Urothelium cell line (cell line): ENCODE measurements at regions not wholly inside any gene's neighbourhood (a gene's known extent, or its start where the extent isn't known, plus 50 kb on each side); places are given as distances from the start of the nearest gene placed in this dataset.
"Not testable (repeated sequence)": the region's sequence is repeated elsewhere in the genome, so short reads cannot be mapped to it uniquely, and the experiment has no call there.

Experiments used
- DNase-seq: peaks from one replicate; pipeline ENCODE4 v3.0.0; 2011; ENCODE audit warnings: low spot score, mixed read lengths
- FAIRE-seq: peaks from 2 replicates; lab custom pipeline; 2011; peaks lifted over from hg19 to GRCh38; lab: Jason Lieb, UNC

- DNase-seq (no peak), FAIRE-seq (no peak)
Observed at GRCh38 chr7:137120690-137121089, 222.8 kb downstream of the PTN start.

- FAIRE-seq (no peak), DNase-seq (no peak)
Observed at GRCh38 chr7:137110535-137110934, 233.0 kb downstream of the PTN start.

- FAIRE-seq (no peak), DNase-seq (no peak)
Observed at GRCh38 chr7:137110091-137110509, 233.4 kb downstream of the PTN start.

DNA sequence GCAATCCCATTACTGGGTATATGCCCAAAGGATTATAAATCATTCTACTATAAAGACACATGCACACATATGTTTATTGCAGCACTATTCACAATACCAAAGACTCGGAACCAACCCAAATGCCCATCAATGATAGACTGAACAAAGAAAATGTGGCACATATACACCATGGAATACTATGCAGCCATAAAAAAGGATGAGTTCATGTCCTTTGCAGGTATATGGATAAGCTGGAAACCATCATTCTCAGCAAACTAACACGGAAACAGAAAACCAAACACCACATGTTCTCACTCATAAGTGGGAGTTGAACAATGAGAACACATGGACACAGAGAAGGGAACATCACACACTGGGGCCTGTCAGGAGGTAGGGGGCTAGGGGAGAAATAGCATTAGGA is 235.7 kb downstream of the PTN start:
- DNase-seq, FAIRE-seq: not testable (repeated sequence)

GRCh38 chr7:137103526-137103925 is 235.1 kb downstream of the CHRM2 start:
- FAIRE-seq, DNase-seq: not testable (repeated sequence)

DNA sequence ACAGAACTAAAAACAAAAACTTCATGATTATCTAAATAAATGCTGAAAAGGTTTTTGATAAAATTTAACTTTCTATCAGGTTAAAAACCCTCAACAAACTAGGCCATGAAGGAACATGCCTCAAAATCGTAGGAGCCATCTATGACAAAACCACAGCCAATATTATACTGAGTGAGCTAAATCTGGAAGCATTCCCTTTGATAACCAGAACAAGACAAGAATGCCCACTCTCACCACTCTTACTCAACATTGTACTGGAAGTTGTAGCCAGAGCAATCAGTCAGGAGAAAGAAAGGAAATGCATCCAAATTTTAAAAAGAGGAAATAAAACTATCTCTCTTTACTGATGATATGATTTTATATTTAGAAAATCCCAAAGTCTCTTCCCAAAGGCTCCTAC is 228.7 kb downstream of the CHRM2 start:
- FAIRE-seq = no peak

GRCh38 chr7:137096607-137097006 is 228.2 kb downstream of the CHRM2 start:
- FAIRE-seq = no peak
- no peak for DNase-seq

More for the DNA sequence above, 228.7 kb downstream of the CHRM2 start:
- no peak for DNase-seq

DNA sequence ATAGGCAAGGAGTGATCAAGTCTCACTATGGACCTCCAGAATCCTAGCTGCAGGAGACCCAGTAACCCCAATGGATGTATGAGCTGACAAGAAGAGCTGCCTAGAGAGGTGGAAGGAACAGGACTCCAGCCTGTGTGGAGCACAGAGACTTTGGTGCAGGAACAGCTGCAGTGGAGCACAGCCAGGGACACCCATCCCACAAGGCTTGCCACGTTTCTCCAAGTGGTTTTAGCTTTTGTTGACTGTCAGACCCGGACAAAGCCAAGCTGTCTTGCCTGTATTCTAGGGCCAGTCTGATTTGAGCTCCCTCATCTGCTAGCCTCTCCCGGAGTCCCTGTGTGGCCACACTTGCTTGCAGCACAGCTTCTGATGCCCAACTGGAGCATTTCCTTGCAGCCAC is 224.7 kb downstream of the CHRM2 start:
- DNase-seq (no peak), FAIRE-seq (no peak)

DNA sequence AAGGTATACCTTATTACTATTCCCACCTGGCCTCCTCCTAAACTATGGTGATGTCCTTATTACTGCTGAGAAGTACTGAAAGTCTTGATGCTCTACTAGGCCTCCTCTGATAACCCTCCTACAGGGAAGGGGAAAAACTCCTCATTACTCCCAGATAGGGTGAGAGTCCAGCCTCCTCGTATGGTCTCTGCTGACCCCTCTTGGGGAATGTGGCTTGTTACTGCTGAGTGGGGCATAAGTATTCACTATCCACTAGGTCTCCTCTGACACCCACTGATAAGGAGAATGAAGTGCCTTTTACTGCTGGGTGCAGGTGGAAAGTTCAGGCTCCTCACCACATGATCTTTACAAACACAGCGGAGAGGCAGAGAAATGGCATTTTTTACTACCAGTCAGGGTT is 222.9 kb downstream of the CHRM2 start:
- DNase-seq (no peak), FAIRE-seq (no peak)

DNA sequence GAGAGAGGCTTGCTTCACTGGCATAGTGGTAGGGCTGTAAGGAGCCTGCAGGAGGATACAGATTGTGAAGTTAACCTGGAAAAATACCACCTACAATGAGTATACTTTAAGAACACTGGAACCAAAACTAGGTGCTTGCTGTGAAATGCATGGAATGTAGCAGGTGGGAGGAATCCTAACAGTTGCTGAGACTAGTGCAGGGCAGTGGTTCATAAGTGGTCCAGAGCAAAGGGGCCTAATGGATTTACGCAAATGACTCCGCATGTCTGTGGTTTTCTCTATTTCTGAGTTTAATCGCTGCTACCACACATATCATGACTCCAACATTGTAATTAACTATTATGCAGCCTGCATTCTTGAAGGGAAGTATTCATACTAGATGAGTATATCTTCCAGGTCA is 218.4 kb downstream of the CHRM2 start:
- FAIRE-seq = no peak

GRCh38 chr7:137084607-137085380 is 216.3 kb downstream of the CHRM2 start:
- DNase-seq (no peak), FAIRE-seq (no peak)

More for the DNA sequence above, 218.4 kb downstream of the CHRM2 start:
- DNase-seq = no peak

DNA sequence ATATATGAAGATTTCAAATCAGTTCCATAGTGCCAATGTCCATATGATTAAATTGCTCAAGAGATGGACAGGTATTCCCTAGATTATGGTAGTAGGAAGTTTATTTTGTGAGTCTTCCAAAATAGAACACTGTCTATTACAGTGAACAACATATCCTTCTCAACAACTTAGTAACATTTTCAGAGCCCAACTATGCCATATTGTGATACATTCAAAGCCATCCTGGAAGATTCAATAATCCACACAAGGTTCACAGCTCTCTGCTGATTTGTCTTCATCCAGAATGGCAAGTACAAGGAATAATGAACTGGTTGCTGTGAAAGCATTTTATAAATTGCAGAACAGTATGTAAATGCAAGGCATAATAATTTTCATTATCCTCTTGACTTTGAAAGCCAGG is 213.9 kb downstream of the CHRM2 start:
- no peak for DNase-seq
- no peak for FAIRE-seq

- DNase-seq = no peak
- no peak for FAIRE-seq
Observed at GRCh38 chr7:137081321-137082093, 213.1 kb downstream of the CHRM2 start.

GRCh38 chr7:137080516-137081203 is 212.2 kb downstream of the CHRM2 start:
- no peak for DNase-seq
- no peak for FAIRE-seq

DNA sequence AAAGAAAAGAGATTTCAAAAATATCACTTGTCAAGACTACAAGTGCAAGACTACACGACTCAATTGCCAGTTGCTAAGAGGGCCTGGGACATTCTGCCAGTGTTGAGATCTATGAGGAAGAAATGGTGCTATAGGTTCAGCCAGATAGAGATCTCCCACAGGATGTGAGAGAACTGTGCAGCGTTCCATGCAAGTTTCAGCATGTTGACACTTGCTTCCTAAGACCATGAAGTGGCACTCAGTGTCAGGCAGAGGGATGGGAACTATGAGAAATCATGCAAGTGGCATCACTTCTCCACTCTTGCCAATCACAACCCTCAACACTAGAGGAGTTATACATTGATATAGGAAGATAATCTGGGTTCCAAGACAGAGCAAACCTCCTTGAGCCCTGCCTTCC is 210.3 kb downstream of the CHRM2 start:
- no peak for FAIRE-seq
- DNase-seq = no peak

DNA sequence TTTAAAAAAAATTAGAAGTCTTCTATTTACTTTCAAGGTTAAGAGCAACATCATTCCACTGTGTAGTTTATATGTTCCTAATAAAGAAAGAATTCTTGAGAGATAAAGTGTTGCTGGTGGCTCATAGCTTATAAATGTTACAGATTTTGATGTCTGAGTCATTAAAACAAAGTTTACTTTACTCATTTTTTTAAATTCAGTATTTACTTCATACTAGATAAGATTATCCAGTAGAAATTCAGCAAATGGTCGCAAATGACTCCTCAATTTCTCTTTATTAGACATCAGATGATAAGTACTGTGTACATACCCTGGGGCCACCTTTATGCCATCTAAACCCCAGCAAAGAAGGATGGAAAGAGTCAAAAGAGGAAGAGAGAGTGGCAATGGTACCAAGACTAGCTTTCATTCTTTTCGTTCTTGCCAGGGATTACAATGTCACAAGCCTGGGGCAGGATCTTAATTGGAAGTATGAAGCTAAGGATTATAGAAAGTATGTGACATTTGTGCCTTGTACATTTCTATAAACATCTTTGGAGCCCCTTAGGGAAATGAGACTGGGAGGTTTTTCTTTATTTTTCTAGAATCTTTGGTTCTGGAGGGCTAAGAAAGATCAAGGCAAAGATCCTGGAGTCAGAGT is 206.1 kb downstream of the CHRM2 start:
- FAIRE-seq (no peak), DNase-seq (no peak)

DNA sequence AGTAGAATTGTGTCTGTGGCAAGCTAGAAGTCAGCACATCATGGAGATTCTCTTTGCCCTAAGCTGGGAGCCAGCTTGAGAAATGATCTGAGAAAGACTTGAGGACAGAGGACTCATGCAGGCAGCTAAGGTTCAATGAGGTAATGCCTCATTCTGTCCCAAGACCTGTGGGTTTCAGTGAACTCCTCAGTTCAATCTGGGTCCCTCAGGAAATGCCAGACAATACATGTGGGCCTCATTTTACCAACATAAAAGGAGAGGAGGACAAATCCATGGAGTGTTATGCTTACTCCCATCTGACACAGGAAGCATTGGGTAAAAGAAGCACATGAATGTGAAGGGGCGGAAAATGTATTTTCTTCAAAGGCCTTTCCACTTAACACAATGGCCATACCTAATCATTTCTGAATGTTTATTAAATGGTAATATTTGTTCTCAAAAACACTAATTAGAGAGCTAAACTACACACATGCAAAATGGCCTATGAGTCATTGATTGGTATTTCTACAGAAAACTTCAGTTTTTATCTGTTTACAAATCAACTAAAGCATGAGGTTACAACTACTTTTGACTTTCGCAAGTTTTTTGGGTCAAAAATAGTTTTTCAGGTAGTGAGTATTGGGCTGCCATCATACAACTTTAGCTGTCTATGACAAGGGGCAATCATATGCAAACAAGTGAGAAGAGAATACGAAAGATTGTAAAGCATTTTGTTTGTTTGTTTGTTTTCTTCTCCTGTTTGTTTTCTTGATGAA is 205.3 kb downstream of the CHRM2 start:
- FAIRE-seq = no peak
- peak; percentile 2 for DNase-seq
